K562 (cell line): ENCODE measurements at regions not wholly inside any gene's neighbourhood (a gene's known extent, or its start where the extent isn't known, plus 50 kb on each side); places are given as distances from the start of the nearest gene placed in this dataset.

Source experiments
- ATAC-seq: fragments of 200-7000 bp; cut with Tn5 transposase; 3 replicates; pipeline ENCODE4 v1.9.1; 2020; ENCODE audit warnings: moderate library complexity
- BruUV-seq: library from RNA; stranded (reverse); fragments of 400-500 nt; replicated peaks from 2 replicates; lab custom pipeline; 2021; lab: Mats Ljungman, UMichigan
- CTCF ChIA-PET: fragments of 300-600 bp; formaldehyde crosslinking; extraction: SDS; loops from one replicate; lab custom pipeline; 2021; ENCODE audit warnings: low intra/inter-chr PET ratio; lab: Yijun Ruan, JAX
- POLR2A ChIA-PET: fragments of 300-600, 350-650 bp; sonication (Branson Sonifier 250); formaldehyde crosslinking; extraction: SDS; loops from one replicate; lab custom pipeline; 2021; ENCODE audit warnings: antibody characterized with exemption, inconsistent platforms; lab: Yijun Ruan, JAX
- DNase-seq, 4 experiments: peaks; one replicate each; pipeline versions ENCODE4 v3.0.0 to v3.0.0-alpha.2; 2011 to 2018; ENCODE audit warnings: low spot score in 3 of 4, mixed read lengths in 3 of 4; ENCODE audit errors: extremely low read depth in 1 of 4
- FAIRE-seq: peaks from 2 replicates; lab custom pipeline; 2011; peaks lifted over from hg19 to GRCh38; lab: Jason Lieb, UNC
- H2AFZ ChIP-seq: 2 replicates; pipeline ENCODE4 v1.6.0; 2011; ENCODE audit warnings: low read depth, low read length, control low read depth, inconsistent platforms
- H3K27ac ChIP-seq: fragments of 200-600 bp; 3 replicates; pipeline ENCODE4 v1.8.0; 2011; ENCODE audit warnings: low read depth, mild to moderate bottlenecking, control low read depth, inconsistent platforms, low read length, moderate library complexity, mixed read lengths; ENCODE audit errors: extremely low read depth
- H3K27me3 ChIP-seq, 2 experiments: fragments of 300-600 bp in 1 of 2; 2 replicates in 1 of 2; 3 replicates in 1 of 2; pipeline versions ENCODE4 v1.6.0 to v1.8.0; 2011; ENCODE audit warnings: inconsistent platforms in 2 of 2, low read length in 2 of 2, mild to moderate bottlenecking in 1 of 2, mixed read lengths in 1 of 2, moderate library complexity in 1 of 2; ENCODE audit not compliant: control insufficient read depth in 2 of 2, insufficient read depth in 2 of 2
- H3K36me3 ChIP-seq: fragments of 300-600 bp; 3 replicates; pipeline ENCODE4 v1.8.0; 2011; ENCODE audit warnings: mild to moderate bottlenecking, low read length, inconsistent platforms; ENCODE audit not compliant: control insufficient read depth, insufficient read depth
- H3K4me1 ChIP-seq, 2 experiments: fragments of 200-600 bp in 1 of 2; replicated peaks in 1 of 2; 2 replicates in 1 of 2; 3 replicates in 1 of 2; pipeline versions ENCODE4 v1.5.1 to v1.8.0; 2011; ENCODE audit warnings: inconsistent platforms in 2 of 2, low read length in 2 of 2, mild to moderate bottlenecking in 1 of 2, mixed read lengths in 1 of 2, moderate library complexity in 1 of 2; ENCODE audit not compliant: control insufficient read depth in 2 of 2, insufficient read depth in 2 of 2
- H3K4me2 ChIP-seq: 2 replicates; pipeline ENCODE4 v1.6.1; 2011; ENCODE audit warnings: low read length, control low read depth, inconsistent platforms, mixed read lengths; ENCODE audit not compliant: insufficient read depth
- H3K4me3 ChIP-seq: fragments of 200-600 bp; sonication (generic), shearing (Covaris generic); 2 replicates; pipeline ENCODE4 v1.5.1; 2016; ENCODE audit warnings: control low read depth, inconsistent platforms
- H3K79me2 ChIP-seq: fragments of 200-600 bp; 3 replicates; pipeline ENCODE4 v1.8.0; 2011; ENCODE audit warnings: low read length, inconsistent platforms; ENCODE audit not compliant: control insufficient read depth, insufficient read depth
- H3K9ac ChIP-seq, 2 experiments: 2 replicates each; pipeline versions ENCODE4 v1.6.0 to v1.6.1; 2011; ENCODE audit warnings: low read depth in 2 of 2, low read length in 2 of 2, control low read depth in 1 of 2, inconsistent platforms in 1 of 2, mild to moderate bottlenecking in 1 of 2, mixed read lengths in 1 of 2; ENCODE audit not compliant: insufficient read depth in 1 of 2
- H3K9me1 ChIP-seq: one replicate; pipeline ENCODE4 v1.6.0; 2011; ENCODE audit warnings: inconsistent platforms, mild to moderate bottlenecking, low read length, moderate library complexity; ENCODE audit not compliant: control insufficient read depth, insufficient read depth
- H3K9me3 ChIP-seq: replicated peaks from 2 replicates; pipeline ENCODE4 v1.5.1; 2011; ENCODE audit warnings: low read depth, low read length, inconsistent platforms; ENCODE audit not compliant: control insufficient read depth, insufficient read depth
- H4K20me1 ChIP-seq: replicated peaks from 2 replicates; pipeline ENCODE4 v1.6.1; 2011; ENCODE audit warnings: low read length, inconsistent platforms, mixed read lengths; ENCODE audit not compliant: control insufficient read depth, insufficient read depth
- CTBP1 ChIP-seq: fragments of 450-650 bp; IDR thresholded peaks from 2 replicates; pipeline ENCODE4 v1.6.1; 2016; ENCODE audit warnings: borderline replicate concordance
- FOSL1 ChIP-seq: fragments of 200-800 bp; sonication (Bioruptor generic); conservative IDR thresholded peaks from 2 replicates; pipeline ENCODE4 v1.6.1; 2016; ENCODE audit warnings: missing genetic modification characterization, missing compliant biosample characterization
- KAT8 ChIP-seq: fragments of 450-650 bp; IDR thresholded peaks from 2 replicates; pipeline ENCODE4 v1.6.1; 2016; ENCODE audit warnings: low read depth, mild to moderate bottlenecking
- MBD1 ChIP-seq: fragments of 250-450 bp; sonication (Bioruptor Pico); IDR thresholded peaks from 2 replicates; pipeline ENCODE4 v1.8.0; 2022; ENCODE audit warnings: inconsistent platforms
- PCBP2 ChIP-seq: fragments of 200-400 bp; formaldehyde crosslinking; IDR thresholded peaks from 2 replicates; pipeline ENCODE4 v1.6.1; 2018; ENCODE audit warnings: low read length, low read depth, mild to moderate bottlenecking, moderate library complexity; ENCODE audit not compliant: poor library complexity, severe bottlenecking
- RBM25 ChIP-seq: fragments of 200-400 bp; formaldehyde crosslinking; IDR thresholded peaks from 2 replicates; pipeline ENCODE4 v1.6.1; 2018; ENCODE audit warnings: low read length, low read depth, moderate library complexity; ENCODE audit not compliant: severe bottlenecking
- ZNF121 ChIP-seq: sonication (generic); formaldehyde crosslinking; conservative IDR thresholded peaks from 2 replicates; pipeline ENCODE4 v1.8.0; 2022; ENCODE audit warnings: missing genetic modification reagents
- ZNF780A ChIP-seq: fragments of 250-450 bp; sonication (Bioruptor Pico); IDR thresholded peaks from 2 replicates; pipeline ENCODE4 v1.5.0; 2021; ENCODE audit warnings: mild to moderate bottlenecking
- ZSCAN32 ChIP-seq: fragments of 450-650 bp; formaldehyde crosslinking; IDR thresholded peaks from 2 replicates; pipeline ENCODE4 v1.4.0; 2020; ENCODE audit warnings: mild to moderate bottlenecking, moderate library complexity
- WGBS: fragments of 100-300 bp; shearing (Covaris generic); methylation state at CpG from one replicate; pipeline ENCODE4 v1.1.6; 2016; ENCODE audit warnings: low coverage, mixed read lengths; ENCODE audit not compliant: insufficient coverage; ENCODE audit errors: missing lambda C conversion rate; 5-methylcytosine and 5-hydroxymethylcytosine counted together
- in situ Hi-C: fragments of 300-500 bp; cut with MboI; formaldehyde crosslinking; loops from 4 replicates; pipeline ENCODE4 v1.15.0; 2018; ENCODE audit warnings: inconsistent platforms, mixed read lengths
- intact Hi-C: fragments of 100-400 bp; cut with micrococcal nuclease; formaldehyde crosslinking; loops from 2 replicates; pipeline ENCODE4 v1.14.2; 2022
- TF ChIP-seq, protein P1 (sequence below): IDR thresholded peaks from 3 replicates; pipeline ENCODE4 v1.6.1; 2011; ENCODE audit warnings: borderline replicate concordance, mild to moderate bottlenecking, moderate library complexity; ENCODE audit not compliant: insufficient read length; ENCODE audit errors: extremely low read depth

GRCh38 chr4:26094076-26094475 lies 180.1 kb downstream of the SMIM20 start:
- H3K4me3 ChIP-seq, result no peak overlapping the region
- no peaks in the 10 kb centered on the region for H3K4me1 ChIP-seq
- H3K9ac ChIP-seq, result no peak overlapping the region
- ATAC-seq, result no peak
- no peak for FAIRE-seq
- WGBS, result 0% methylated on average over 2 of the region's 2 CpGs
- intact Hi-C loops, result no loop called here
- no peaks in the 10 kb centered on the region for H3K27me3 ChIP-seq
- TF ChIP-seq FOSL1 (tag), result no peak
- TF ChIP-seq MBD1, result no peak
- TF ChIP-seq PCBP2, result no peak
- no peak for TF ChIP-seq ZNF121 (CRISPR knock-in tag)
- TF ChIP-seq ZNF780A (CRISPR knock-in tag), result no peak
- no peak for TF ChIP-seq ZSCAN32
- TF ChIP-seq, protein P1, sequence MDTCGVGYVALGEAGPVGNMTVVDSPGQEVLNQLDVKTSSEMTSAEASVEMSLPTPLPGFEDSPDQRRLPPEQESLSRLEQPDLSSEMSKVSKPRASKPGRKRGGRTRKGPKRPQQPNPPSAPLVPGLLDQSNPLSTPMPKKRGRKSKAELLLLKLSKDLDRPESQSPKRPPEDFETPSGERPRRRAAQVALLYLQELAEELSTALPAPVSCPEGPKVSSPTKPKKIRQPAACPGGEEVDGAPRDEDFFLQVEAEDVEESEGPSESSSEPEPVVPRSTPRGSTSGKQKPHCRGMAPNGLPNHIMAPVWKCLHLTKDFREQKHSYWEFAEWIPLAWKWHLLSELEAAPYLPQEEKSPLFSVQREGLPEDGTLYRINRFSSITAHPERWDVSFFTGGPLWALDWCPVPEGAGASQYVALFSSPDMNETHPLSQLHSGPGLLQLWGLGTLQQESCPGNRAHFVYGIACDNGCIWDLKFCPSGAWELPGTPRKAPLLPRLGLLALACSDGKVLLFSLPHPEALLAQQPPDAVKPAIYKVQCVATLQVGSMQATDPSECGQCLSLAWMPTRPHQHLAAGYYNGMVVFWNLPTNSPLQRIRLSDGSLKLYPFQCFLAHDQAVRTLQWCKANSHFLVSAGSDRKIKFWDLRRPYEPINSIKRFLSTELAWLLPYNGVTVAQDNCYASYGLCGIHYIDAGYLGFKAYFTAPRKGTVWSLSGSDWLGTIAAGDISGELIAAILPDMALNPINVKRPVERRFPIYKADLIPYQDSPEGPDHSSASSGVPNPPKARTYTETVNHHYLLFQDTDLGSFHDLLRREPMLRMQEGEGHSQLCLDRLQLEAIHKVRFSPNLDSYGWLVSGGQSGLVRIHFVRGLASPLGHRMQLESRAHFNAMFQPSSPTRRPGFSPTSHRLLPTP, result no peak
- TF ChIP-seq CTBP1, result no peak
- no peak for TF ChIP-seq KAT8
- TF ChIP-seq RBM25, result no peak
- H3K79me2 ChIP-seq, result no peaks in the 10 kb centered on the region
- no TSS peak for BruUV-seq
- no peaks in the 10 kb centered on the region for H3K36me3 ChIP-seq
- in situ Hi-C loops, result no loop called here
- H3K27ac ChIP-seq, result no peak overlapping the region
- no peak overlapping the region for H2AFZ ChIP-seq
- H3K9me3 ChIP-seq, result no peaks in the 10 kb centered on the region
- ChIA-PET CTCF (no interaction called here), POLR2A (no interaction called here)
- no peak overlapping the region for H3K4me2 ChIP-seq
- H3K9me1 ChIP-seq, result no peaks in the 10 kb centered on the region
- no peak for DNase-seq
- H4K20me1 ChIP-seq, result no peaks in the 10 kb centered on the region
